GM21529 (cell line): ENCODE measurements at regions not wholly inside any gene's neighbourhood (a gene's known extent, or its start where the extent isn't known, plus 50 kb on each side); places are given as distances from the start of the nearest gene placed in this dataset.
"Not testable (repeated sequence)": the region's sequence is repeated elsewhere in the genome, so short reads cannot be mapped to it uniquely, and the experiment has no call there.

Source experiments
- ATAC-seq: cut with Tn5 transposase; IDR thresholded peaks from one replicate; pipeline ENCODE4 v1.9.1; 2021; ENCODE audit not compliant: unreplicated experiment

DNA sequence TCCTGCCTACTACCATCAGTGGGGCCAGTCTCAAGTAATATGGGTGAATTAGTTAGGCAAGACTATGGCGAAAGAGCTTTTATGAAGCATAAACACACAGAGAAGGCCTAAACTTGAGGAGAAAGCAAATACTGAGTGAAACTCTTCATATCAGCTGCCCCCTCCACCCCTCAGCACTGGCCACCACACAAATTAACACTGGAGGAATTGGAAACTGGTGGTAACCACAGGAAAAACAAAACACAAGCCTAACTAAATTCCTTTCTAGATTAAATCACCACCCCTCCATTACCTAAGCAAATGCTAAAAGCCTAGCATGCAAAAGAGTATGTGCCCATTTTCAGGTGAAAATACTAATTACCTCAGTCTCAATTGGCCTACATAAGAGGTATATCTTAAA, 774.7 kb upstream of the NECTIN3 start:
- no peak for ATAC-seq

DNA sequence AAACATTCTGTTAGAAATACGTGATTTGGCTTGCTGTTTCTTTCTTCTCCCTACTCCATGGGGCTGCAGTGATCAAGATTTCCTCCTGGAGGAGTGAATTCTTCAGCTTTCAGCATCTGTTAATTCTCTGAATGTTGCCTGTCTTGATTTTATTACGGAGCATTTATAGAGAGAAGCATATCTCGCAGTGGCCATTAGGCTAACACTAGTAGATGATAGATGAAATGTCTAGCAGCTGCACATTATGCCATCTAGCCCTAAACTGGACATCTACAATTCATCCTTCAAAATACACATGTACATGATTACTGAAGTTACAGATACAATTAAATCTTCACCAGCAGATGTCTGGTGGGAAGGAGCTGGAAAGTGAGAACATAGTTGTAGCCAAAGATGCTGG, 769.8 kb upstream of the NECTIN3 start:
- no peak for ATAC-seq

DNA sequence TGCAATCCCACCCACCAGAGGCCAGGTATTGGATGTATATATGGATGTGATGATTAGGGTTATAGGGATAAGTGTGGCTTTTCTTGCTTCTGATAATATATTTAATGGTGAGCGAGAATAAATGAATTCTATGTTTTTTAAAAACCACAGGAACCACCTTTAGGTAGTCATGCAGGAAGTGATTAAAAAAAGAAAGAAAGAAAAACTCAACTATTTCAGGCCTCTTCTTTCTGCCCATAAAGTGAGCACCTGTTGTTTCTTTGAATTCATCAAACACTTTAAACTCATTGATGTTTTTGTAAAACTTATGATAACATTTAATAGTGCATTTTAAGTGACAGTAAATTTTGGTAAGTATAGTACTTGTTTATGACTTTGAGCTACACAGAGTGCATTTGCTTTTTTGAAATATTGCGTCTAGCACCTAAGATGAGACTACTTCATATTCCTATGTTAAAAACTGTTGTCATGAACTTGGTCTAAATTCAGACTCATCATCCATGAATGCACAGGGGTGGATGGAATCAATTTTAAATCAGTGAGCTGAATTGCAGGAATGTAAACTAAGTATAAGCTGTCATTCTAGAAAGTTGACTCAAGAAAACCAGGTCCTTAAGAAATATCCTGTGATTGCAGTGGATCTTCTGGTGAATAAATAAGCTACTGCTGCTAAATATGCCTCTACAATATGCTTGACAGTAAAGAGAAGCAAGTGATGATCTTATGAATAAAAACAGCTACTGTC, 764.4 kb upstream of the NECTIN3 start:
- ATAC-seq: no peak

DNA sequence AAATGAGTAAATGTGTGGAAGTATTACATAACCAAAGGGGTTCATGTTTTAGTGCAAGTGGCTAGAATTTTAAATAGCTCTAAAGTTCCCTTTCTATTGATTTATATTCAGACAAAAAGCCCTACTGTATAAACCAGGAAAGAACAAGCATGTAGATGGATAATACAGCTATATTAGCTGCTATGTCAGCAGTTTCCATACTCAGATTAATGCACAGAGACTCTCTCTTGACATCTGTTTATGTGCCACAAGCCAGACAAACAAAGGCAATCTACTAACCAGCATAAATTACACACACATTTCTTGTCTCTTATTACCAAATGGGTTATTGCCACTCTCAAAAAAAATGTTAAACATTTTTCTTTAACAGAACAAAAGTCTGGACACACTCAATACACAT, 760.1 kb upstream of the NECTIN3 start:
- no peak for ATAC-seq

DNA sequence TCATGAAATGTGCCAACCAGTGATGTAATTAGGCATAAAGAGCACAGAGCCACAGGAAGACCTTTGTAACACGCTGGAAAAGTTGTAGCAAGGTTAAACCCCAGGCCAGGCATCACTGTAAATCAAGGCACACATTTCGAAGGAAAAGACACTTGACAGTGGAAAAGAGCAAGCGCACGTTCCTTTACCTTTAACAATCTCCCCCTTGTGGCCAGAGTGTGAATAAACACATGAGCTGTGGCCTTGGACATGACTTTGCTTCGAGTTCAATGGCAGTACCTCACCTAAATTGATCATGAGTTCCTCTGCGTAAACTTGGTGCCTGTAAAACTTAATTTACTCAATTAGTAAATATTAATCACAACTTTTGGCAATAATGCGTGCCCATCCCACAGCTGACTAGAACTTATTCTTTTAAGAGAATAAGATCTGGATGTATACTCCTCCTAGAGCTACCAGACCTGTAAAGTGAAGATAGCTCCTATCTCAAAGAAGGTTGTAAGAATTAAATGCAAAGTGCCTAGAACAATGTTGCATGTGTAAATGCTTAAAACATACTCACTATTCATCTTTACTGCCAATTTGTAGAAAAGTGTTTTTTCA, 757.0 kb upstream of the NECTIN3 start:
- peak; percentile 95 for ATAC-seq

DNA sequence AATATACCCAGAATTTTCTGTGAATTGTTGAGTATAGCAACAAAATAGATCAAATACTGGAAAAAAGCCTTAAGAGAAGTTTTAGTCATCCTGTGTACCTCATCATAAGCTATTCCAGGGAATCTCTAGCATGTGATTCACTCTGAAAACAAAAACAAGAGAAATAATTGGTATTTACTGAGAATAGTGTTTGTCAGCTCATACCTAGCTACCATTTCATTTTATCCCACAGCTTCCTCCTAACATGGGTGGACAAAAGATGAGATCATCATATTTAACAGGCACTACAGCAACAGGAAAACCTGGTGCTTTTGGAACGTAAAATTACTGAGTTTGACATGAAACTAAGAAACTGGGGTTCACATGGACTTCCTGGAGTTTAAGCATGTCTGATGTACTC, 753.5 kb upstream of the NECTIN3 start:
- ATAC-seq: no peak

DNA sequence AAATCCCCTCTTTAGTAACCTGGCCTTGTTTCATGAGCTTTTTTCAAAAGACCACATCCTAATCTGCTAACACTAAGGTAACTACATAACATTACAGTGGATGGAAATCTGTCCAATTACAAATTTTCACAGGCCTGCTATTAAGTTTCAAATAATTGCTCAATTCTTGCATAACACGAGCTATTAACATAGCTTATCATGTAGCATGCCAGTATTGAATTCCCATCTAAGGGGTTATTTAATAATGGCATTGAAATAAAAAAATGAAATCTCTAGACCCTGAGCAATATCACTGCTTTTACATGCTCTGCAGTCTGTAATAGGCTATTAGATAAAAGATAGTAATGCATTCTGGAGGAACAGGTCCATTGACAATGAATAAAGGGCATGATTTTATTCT, 748.3 kb upstream of the NECTIN3 start:
- no peak for ATAC-seq

DNA sequence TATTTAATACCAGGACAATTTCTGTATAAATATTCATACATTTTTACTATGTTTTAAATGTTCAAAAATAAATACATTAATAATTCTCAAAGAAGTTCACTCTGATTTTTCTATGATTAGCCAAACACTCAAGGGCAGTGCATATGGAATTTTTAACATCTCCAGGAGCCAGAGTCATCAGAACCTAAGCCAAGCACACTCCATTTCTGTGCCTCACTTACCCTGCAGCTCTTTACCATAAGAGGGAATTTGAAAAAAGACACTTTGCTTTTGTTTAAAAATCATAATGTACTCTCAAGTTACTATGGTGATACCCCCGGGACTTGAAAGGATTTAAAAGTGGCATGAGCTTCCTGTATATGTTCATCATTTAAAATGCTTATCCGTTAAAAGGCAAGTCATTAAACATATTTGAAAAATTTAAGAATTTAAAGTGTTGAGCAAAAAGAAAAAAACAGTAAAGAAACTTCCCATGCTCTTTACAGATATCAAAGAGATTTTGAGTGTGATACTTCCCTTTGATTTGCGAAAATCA, 747.4 kb upstream of the NECTIN3 start:
- ATAC-seq: no peak

DNA sequence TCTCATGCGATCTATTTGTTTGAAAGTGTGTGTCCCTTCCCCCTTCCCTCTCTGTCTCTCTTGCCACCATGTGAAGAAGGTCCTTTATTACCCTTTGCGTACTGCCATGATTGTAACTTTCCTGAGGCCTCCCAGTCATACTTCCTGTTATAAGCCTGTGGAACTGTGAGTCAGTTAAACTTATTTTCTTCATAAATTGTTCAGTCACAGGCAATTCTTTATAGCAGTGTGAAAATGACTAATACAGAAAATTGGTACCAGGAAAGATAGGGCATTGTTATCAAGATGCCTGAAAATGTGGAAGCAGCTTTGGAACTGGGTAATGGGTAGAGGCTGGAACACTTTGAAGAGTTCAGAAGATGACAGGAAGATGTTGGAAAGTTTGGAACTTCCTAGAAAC, 743.7 kb upstream of the NECTIN3 start:
- no peak for ATAC-seq

DNA sequence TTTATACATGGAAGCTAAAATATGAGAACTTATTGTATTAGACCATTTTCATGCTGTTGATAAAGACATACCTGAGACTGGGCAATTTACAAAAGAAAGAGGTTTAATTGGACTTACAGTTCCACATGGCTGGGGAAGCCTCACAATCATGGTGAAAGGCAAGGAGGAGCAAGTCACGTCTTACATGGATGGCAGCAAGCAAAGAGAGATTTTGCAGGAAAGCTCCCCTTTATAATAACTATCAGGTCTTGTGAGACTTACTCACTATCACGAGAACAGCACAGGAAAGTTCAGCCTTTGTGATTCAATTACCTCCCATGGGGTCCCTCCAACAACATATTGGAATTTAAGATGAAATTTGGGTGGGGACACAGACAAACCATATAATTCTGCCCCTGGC, 740.1 kb upstream of the NECTIN3 start:
- not testable (repeated sequence) for ATAC-seq

DNA sequence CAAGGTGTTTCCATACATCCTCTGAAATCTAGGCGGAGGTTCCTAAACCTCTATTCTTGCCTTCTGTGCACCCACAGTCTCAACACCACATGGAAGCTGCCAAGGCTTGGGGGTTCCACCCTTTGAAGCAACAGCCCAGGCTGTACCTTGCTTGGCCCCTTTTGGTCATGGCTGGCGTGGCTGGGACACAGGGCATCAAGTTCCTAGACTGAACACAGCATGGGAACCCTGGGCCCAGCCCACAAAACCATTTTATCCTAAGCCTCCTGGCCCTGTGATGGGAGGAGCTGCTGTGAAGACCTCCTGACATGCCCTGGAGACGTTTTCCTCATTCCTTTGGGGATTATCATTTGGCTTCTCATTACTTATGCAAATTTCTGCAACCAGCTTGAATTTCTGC, 739.0 kb upstream of the NECTIN3 start:
- no peak for ATAC-seq

DNA sequence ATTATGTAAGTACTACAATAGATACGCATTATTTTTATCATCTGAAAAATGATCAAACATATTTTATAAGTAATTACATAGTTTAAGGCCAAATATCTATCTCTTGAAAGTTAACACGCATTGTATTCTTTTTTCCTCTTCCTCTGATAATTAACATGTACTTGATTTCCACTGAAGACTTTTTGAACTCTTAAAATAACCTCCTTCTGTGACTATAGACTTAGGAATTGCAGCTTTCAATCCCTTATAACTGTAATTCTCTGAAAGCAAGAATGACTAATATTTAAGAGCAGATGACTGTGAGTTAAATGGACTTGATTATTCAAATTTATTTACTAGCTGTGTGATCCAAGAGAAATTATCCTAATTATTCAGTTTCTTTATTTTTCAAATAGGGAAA, 730.6 kb upstream of the NECTIN3 start:
- ATAC-seq: no peak

DNA sequence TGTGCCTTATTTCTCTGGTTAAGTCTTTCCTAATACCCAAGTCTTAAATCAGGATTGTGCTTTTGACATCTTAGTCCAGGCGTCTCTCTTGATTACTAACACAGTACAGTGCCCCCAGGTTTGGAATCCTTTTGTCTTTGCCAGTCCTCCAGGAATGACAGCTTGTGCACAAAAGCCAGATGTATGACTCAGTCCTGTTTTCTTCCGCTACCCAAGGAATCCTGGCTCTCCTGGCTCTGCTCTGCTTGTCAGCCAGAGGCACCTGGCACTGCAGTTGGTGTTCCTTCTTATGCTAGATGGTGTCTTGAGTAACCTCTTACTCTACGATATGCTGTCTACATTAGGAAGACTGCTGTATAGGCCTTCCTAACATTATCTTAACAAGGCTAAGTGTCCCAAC, 728.2 kb upstream of the NECTIN3 start:
- ATAC-seq: no peak

DNA sequence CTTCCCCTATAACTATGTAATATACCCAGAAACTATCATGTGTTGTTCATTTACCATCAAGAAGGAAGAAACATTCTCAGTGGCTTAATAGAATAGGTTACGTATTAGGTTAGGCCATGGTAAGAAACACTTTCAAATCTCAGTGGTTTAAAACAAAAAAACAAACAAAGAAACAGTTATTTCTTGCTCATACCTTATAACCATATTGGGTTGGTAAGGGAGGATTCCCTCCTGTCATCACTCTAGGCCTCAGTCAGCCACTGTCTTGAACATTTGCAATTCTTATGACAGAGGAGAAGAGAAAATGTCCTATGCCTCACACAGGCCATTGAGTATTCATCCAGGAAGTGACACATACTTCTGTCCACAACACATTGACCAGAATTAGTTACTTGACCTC, 727.7 kb upstream of the NECTIN3 start:
- ATAC-seq: peak; percentile 89

DNA sequence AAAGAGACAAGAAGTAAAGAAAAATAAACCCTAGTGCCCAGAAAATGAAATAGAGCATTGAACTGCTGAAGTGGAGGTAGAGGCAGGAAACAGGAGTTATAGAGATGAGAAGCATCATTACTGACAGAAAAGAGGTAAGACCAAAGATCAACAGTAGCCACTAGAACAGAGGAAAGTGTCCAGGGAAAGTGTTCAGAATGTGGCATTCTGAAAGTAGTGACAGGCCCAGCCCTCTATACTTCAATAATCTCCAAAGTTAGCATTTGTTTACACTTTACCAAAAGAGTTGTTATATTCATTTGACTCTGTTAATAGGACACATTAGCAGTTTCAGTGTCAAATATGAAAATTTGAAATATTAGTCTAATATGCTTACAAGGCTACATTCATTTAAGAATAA, 727.1 kb upstream of the NECTIN3 start:
- no peak for ATAC-seq

DNA sequence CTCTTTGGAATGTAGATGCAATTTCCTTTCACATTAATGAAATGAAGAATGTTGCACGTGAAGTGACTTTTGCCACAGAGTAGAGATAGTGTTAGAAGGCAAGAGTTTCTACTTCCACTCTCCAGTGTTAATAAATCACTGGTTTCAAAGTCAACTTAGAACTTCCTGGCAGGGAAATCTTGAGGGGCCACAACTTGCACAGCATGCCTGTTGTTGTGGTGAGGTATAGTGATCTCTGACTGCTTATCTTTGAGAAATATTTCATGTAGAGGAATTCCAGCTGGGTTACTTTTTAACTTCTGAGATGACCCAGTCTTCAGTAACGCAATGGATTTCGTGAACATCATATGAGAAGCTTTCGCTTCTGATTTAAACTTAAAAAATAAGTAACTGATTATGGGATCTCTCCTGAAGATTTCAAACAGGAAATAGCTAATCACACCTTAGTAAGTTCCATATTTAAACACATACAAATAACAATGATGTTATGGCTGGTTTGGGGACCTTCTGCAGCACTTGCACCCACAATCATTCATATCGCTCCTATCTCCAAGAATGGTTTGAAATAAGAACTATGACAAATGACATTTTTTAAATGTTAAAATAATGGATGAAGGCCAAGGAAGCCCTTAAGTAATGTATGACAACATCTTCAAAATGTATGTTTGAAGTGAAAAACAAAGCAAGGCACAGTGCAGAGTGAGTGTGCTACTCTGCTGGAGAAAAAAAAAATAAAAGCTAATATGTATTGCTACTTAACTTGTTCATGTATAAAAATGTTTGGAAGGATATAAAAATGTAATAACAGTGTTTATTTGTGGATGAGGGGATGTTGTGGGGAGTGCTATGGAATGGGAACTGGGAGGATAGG, 726.5 kb upstream of the NECTIN3 start:
- ATAC-seq: peak; percentile 45

DNA sequence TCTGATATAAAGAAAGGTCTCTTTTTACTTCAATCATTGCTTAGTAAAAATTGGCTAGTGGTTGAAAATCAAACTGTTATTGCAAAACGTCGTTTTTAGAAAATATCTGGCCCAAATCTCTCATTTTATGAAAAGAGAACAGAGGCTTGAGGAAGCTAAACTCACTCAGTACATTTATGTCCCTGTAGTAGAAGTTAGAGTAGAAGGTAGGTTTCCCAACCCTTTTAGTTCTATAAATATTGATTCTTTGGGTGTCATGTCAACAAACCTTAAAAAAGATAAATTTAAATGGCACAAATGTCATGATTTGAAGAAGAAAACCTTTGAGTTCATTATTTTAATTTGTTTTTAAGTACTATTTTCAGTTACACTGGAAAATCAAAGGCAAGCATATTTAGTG, 722.3 kb upstream of the NECTIN3 start:
- no peak for ATAC-seq

DNA sequence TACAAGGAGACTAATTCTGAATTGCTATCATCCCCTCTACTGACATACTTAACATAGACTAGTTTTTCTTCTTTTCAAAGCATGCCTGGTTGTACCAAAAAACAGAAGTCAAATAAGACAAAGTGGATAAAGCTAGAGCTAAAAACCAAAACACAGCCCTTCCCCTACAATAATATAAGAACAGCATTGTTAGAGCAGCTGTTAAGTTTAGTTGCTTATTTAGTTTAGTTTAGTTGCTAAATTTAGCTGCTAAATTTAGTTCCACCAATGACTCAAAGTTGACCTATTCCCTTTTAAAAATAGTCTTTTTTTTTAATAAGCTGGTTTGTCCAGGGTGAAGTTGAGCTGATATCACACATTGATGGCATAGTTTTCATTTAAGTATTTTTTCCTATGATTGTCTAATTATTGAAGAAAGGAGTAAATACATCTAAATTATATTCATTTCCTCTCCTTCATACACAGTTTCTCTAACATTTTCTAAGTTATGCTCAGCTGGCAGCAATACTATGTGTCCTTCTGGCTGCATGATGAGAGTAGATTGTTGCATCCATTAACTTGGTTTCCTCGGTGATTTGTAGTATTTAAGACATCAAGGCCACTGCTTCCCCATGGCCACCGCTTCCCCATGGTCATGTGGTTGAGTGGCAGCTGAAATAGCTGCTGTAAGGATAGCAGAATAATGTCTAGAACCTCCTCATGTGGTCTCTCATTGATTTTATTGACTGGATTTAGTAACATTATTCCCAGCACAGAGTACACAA, 718.6 kb upstream of the NECTIN3 start:
- no peak for ATAC-seq

DNA sequence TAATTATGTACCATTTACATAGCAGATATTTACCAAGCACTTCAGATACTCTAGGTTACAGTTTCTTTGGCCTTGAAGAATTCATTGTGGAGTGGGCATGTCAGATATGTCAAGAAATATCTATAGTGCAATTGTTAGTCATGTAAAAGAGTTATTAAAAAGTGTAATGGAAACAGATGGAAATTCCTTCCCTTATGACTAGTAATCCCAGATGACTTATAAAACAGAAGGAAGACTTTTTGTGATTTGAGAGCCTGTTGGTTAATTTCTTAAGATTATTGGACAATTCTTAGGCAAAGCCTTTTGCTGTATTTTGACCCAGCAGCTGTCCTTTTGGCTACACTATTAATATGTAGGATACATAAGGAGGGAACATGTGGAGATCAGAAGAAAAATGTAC, 708.9 kb upstream of the NECTIN3 start:
- no peak for ATAC-seq

DNA sequence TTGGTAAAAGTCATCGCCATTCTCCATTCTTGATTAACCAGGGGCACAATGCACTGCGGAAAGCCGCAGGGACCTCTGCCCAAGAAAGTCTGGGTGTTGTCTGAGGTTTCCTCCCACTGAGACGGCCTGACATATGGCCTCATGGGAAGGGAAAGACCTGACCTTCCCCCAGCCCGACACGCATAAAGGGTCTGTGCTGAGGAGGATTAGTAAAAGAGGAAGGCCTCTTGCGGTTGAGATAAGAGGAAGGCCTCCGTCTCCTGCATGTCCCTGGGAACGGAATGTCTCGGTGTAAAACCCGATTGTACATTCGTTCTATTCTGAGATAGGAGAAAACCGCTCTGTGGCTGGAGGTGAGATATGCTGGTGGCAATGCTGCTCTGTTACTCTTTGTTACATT, 704.3 kb upstream of the NECTIN3 start:
- ATAC-seq: not testable (repeated sequence)
